GM23248 (cell line): ENCODE measurements at regions not wholly inside any gene's neighbourhood (a gene's known extent, or its start where the extent isn't known, plus 50 kb on each side); places are given as distances from the start of the nearest gene placed in this dataset.

ENCODE experiments used
- DNase-seq: peaks from one replicate; pipeline ENCODE4 v3.0.0-alpha.2; 2015
- H2AFZ ChIP-seq: fragments of 200-600 bp; sonication (generic); 2 replicates; pipeline ENCODE4 v1.6.1; 2016; ENCODE audit warnings: antibody characterized with exemption
- H3F3A ChIP-seq: fragments of 200-600 bp; sonication (generic); 2 replicates; pipeline ENCODE4 v1.6.1; 2016; ENCODE audit warnings: mild to moderate bottlenecking, antibody characterized with exemption, mixed run types; ENCODE audit not compliant: insufficient read depth
- H3K27ac ChIP-seq: fragments of 200-600 bp; sonication (generic); 2 replicates; pipeline ENCODE4 v1.5.1; 2016; ENCODE audit warnings: mild to moderate bottlenecking
- H3K27me3 ChIP-seq: fragments of 200-600 bp; sonication (generic); replicated peaks from 2 replicates; pipeline ENCODE4 v1.6.1; 2016; ENCODE audit warnings: mild to moderate bottlenecking; ENCODE audit not compliant: insufficient read depth
- H3K36me3 ChIP-seq: fragments of 200-600 bp; sonication (generic); 2 replicates; pipeline ENCODE4 v1.6.1; 2016; ENCODE audit warnings: low read depth, mild to moderate bottlenecking
- H3K4me1 ChIP-seq: fragments of 200-600 bp; sonication (generic); 2 replicates; pipeline ENCODE4 v1.6.1; 2016; ENCODE audit warnings: mild to moderate bottlenecking; ENCODE audit not compliant: insufficient read depth
- H3K4me2 ChIP-seq: fragments of 200-600 bp; sonication (generic); one replicate; pipeline ENCODE4 v1.6.1; 2016; ENCODE audit warnings: mild to moderate bottlenecking; ENCODE audit not compliant: unreplicated experiment
- H3K4me3 ChIP-seq: fragments of 200-600 bp; sonication (generic); 2 replicates; pipeline ENCODE4 v1.5.1; 2016; ENCODE audit warnings: mild to moderate bottlenecking
- H3K79me2 ChIP-seq: fragments of 200-600 bp; sonication (generic); 2 replicates; pipeline ENCODE4 v1.6.1; 2016; ENCODE audit warnings: mild to moderate bottlenecking; ENCODE audit not compliant: insufficient read depth
- H3K9ac ChIP-seq: fragments of 200-600 bp; sonication (generic); 2 replicates; pipeline ENCODE4 v1.6.1; 2016; ENCODE audit warnings: mild to moderate bottlenecking
- H3K9me2 ChIP-seq: fragments of 200-600 bp; sonication (generic); 2 replicates; pipeline ENCODE4 v1.6.1; 2016; ENCODE audit warnings: mixed run types, mild to moderate bottlenecking, moderate library complexity; ENCODE audit not compliant: insufficient read depth
- H3K9me3 ChIP-seq: fragments of 200-600 bp; sonication (generic); one replicate; pipeline ENCODE4 v1.6.1; 2017; ENCODE audit warnings: low read depth
- H4K20me1 ChIP-seq: fragments of 200-600 bp; sonication (generic); 2 replicates; pipeline ENCODE4 v1.6.0; 2016; ENCODE audit not compliant: insufficient read depth
- EZH2 ChIP-seq: fragments of 200-600 bp; sonication (generic); IDR thresholded peaks from 2 replicates; pipeline ENCODE4 v1.6.1; 2018; ENCODE audit warnings: antibody characterized with exemption, mild to moderate bottlenecking; ENCODE audit not compliant: insufficient read depth, poor library complexity, severe bottlenecking
- EZH2phosphoT487 ChIP-seq: fragments of 200-600 bp; sonication (generic); IDR thresholded peaks from 2 replicates; pipeline ENCODE4 v1.6.1; 2018; ENCODE audit warnings: antibody characterized with exemption, moderate library complexity, mild to moderate bottlenecking, low read depth; ENCODE audit not compliant: insufficient read depth
- WGBS, 2 experiments: methylation state at CpG; one replicate each; pipeline ENCODE4 v1.1.6; 2015 to 2017; ENCODE audit warnings: low lambda C conversion rate in 2 of 2, low coverage in 1 of 2; ENCODE audit errors: missing lambda C conversion rate in 2 of 2; 5-methylcytosine and 5-hydroxymethylcytosine counted together
- in situ Hi-C: fragments of 300-500 bp; cut with MboI; formaldehyde crosslinking; loops from 2 replicates; pipeline ENCODE4 v1.15.0; 2020

- no peak for TF ChIP-seq EZH2
- TF ChIP-seq EZH2phosphoT487 = no peak
- Histone ChIP-seq H3K27ac (no peak overlapping the region), H3F3A (no peaks in the 10 kb centered on the region), H3K9me2 (no peaks in the 10 kb centered on the region), H3K9ac (no peak overlapping the region), H3K4me3 (no peak overlapping the region), H3K9me3 (no peaks in the 10 kb centered on the region), H3K4me2 (no peak overlapping the region), H3K36me3 (no peaks in the 10 kb centered on the region), H3K79me2 (no peaks in the 10 kb centered on the region), H3K27me3 (peaks cover 8% of the 10 kb centered on the region), H4K20me1 (no peaks in the 10 kb centered on the region), H3K4me1 (no peaks in the 10 kb centered on the region), H2AFZ (no peak overlapping the region)
- 23 to 31% methylated on average over 3 of the region's 3 CpGs for WGBS, 2 experiments
- no peak for DNase-seq
- in situ Hi-C loops = no loop called here
These were observed 282.7 kb upstream of the PLET1 start for GRCh38 chr11:112543390-112543789.

DNA sequence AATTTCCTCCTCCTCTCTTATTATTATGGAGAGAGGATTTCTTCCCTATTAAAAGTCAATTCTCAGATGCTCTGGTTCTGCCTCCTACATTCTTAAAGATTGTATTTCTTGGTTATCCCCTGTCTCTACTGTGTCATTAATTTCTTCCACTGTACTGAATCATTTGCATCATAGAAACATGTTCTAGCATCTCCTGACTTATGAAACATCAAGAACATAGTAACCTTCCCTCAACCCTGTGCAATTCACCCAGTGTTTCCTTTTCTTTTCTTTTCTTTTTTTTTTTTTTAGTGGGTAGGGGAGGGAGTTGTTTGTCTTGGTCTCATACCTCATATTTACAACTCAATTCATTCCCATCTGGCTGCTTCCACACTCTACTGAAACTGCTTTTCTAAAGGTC, 288.0 kb upstream of the PLET1 start:
- in situ Hi-C loops = no loop called here
- H3K27me3 ChIP-seq = peaks cover 9% of the 10 kb centered on the region
- H3K27ac ChIP-seq = no peak overlapping the region
- H2AFZ ChIP-seq = no peak overlapping the region
- no peaks in the 10 kb centered on the region for H3K9me3 ChIP-seq
- no peak overlapping the region for H3K9ac ChIP-seq
- no peaks in the 10 kb centered on the region for H3F3A ChIP-seq
- DNase-seq = no peak
- H3K4me1 ChIP-seq = no peaks in the 10 kb centered on the region
- no peaks in the 10 kb centered on the region for H3K79me2 ChIP-seq
- no peak for TF ChIP-seq EZH2
- TF ChIP-seq EZH2phosphoT487 = no peak
- H3K4me2 ChIP-seq = no peak overlapping the region
- no peak overlapping the region for H3K4me3 ChIP-seq
- H3K9me2 ChIP-seq = no peaks in the 10 kb centered on the region
- no peaks in the 10 kb centered on the region for H3K36me3 ChIP-seq
- H4K20me1 ChIP-seq = no peaks in the 10 kb centered on the region

- H4K20me1 ChIP-seq = no peaks in the 10 kb centered on the region
- in situ Hi-C loops = no loop called here
- WGBS, 2 experiments = 66 to 69% methylated on average over 4 of the region's 4 CpGs
These were observed 292.6 kb upstream of the PLET1 start for GRCh38 chr11:112553205-112553731.

GRCh38 chr11:112554586-112554985, 293.9 kb upstream of the PLET1 start:
- Histone ChIP-seq H3K27ac (no peak overlapping the region), H3K9me2 (no peaks in the 10 kb centered on the region), H3K9me3 (no peaks in the 10 kb centered on the region), H3K79me2 (no peaks in the 10 kb centered on the region), H3K9ac (no peak overlapping the region), H2AFZ (no peak overlapping the region), H4K20me1 (no peaks in the 10 kb centered on the region), H3K4me3 (no peak overlapping the region), H3K36me3 (no peaks in the 10 kb centered on the region), H3F3A (no peaks in the 10 kb centered on the region), H3K27me3 (peaks cover 5% of the 10 kb centered on the region; the same call in 1 of the 2 replicates), H3K4me1 (no peaks in the 10 kb centered on the region), H3K4me2 (peak overlapping the region; percentile 28)
- WGBS, 2 experiments = 11 to 16% methylated on average over 4 of the region's 4 CpGs
- in situ Hi-C loops = no loop called here
- TF ChIP-seq EZH2phosphoT487 (no peak), EZH2 (no peak)
- DNase-seq = peak; percentile 54

More at GRCh38 chr11:112553205-112553731, 292.6 kb upstream of the PLET1 start:
- peaks cover 5% of the 10 kb centered on the region for H3K27me3 ChIP-seq
- no peak overlapping the region for H2AFZ ChIP-seq
- no peak for TF ChIP-seq EZH2phosphoT487
- TF ChIP-seq EZH2 = no peak
- H3K4me3 ChIP-seq = no peak overlapping the region
- H3K27ac ChIP-seq = no peak overlapping the region
- no peaks in the 10 kb centered on the region for H3F3A ChIP-seq
- no peaks in the 10 kb centered on the region for H3K9me3 ChIP-seq
- no peaks in the 10 kb centered on the region for H3K79me2 ChIP-seq
- H3K9ac ChIP-seq = no peak overlapping the region
- DNase-seq = no peak
- H3K9me2 ChIP-seq = no peaks in the 10 kb centered on the region
- H3K36me3 ChIP-seq = no peaks in the 10 kb centered on the region
- H3K4me2 ChIP-seq = no peak overlapping the region
- no peaks in the 10 kb centered on the region for H3K4me1 ChIP-seq
